ENCODE measurements at regions not wholly inside any gene's neighbourhood (a gene's known extent, or its start where the extent isn't known, plus 50 kb on each side); places are given as distances from the start of the nearest gene placed in this dataset.

- intact Hi-C loops (cut with DNase I; ENCODE audit: low total_unique reads), result no loop called here
- no peaks in the 10 kb centered on the region for H3K4me1 ChIP-seq
- no peaks in the 10 kb centered on the region for H3K36me3 ChIP-seq
- no peak overlapping the region for H3K4me3 ChIP-seq
- no peak for TF ChIP-seq CTCF (IDR thresholded peaks at IDR 0.05)
- H3K27me3 ChIP-seq, result no peaks in the 10 kb centered on the region
- no peak overlapping the region for H3K27ac ChIP-seq
- no peak for DNase-seq
- H3K9me3 ChIP-seq, result no peaks in the 10 kb centered on the region
Observed at GRCh38 chr1:58003988-58004387, 542.5 kb downstream of the OMA1 start.

GRCh38 chr1:58003059-58003458 is 543.5 kb downstream of the OMA1 start:
- H3K4me1 ChIP-seq, result no peaks in the 10 kb centered on the region
- no peak overlapping the region for H3K4me3 ChIP-seq
- H3K27ac ChIP-seq, result no peak overlapping the region
- H3K9me3 ChIP-seq, result no peaks in the 10 kb centered on the region
- TF ChIP-seq CTCF (IDR thresholded peaks at IDR 0.05), result no peak
- no peaks in the 10 kb centered on the region for H3K36me3 ChIP-seq
- intact Hi-C loops (cut with DNase I; ENCODE audit: low total_unique reads), result no loop called here
- no peak for DNase-seq
- no peaks in the 10 kb centered on the region for H3K27me3 ChIP-seq

- peaks cover 0 to 8% (median 3%) of the 10 kb centered on the region in 3 donors for H3K9me3 ChIP-seq
- no peaks in the 10 kb centered on the region for H3K4me1 ChIP-seq
- DNase-seq, result no peak
- H3K27ac ChIP-seq, result no peak overlapping the region
- no peak overlapping the region for H3K4me3 ChIP-seq
- no peaks in the 10 kb centered on the region for H3K27me3 ChIP-seq
- TF ChIP-seq CTCF (IDR thresholded peaks at IDR 0.05), result no peak
- intact Hi-C loops (cut with DNase I; ENCODE audit: low total_unique reads), result no loop called here
- H3K36me3 ChIP-seq, result no peaks in the 10 kb centered on the region
Observed at GRCh38 chr1:58000821-58001220, 545.7 kb downstream of the OMA1 start.

GRCh38 chr1:58000116-58000515 is 546.4 kb downstream of the OMA1 start:
- Histone ChIP-seq H3K27me3 (no peaks in the 10 kb centered on the region), H3K4me1 (no peaks in the 10 kb centered on the region), H3K9me3 (peaks cover 0 to 8% (median 3%) of the 10 kb centered on the region in 3 donors), H3K4me3 (no peak overlapping the region), H3K36me3 (no peaks in the 10 kb centered on the region), H3K27ac (no peak overlapping the region)
- DNase-seq, result no peak
- intact Hi-C loops (cut with DNase I; ENCODE audit: low total_unique reads), result no loop called here
- no peak for TF ChIP-seq CTCF (IDR thresholded peaks at IDR 0.05)

- no peak for TF ChIP-seq CTCF (IDR thresholded peaks at IDR 0.05)
- Histone ChIP-seq H3K27ac (no peak overlapping the region), H3K4me1 (no peaks in the 10 kb centered on the region), H3K27me3 (no peaks in the 10 kb centered on the region), H3K4me3 (no peak overlapping the region), H3K9me3 (peaks cover 0 to 8% (median 3%) of the 10 kb centered on the region in 3 donors), H3K36me3 (no peaks in the 10 kb centered on the region)
- no peak for DNase-seq
- intact Hi-C loops (cut with DNase I; ENCODE audit: low total_unique reads), result no loop called here
Observed at GRCh38 chr1:57996400-57996799, 550.1 kb downstream of the OMA1 start.

GRCh38 chr1:57991289-57991688 is 555.2 kb downstream of the OMA1 start:
- no peak for TF ChIP-seq CTCF (IDR thresholded peaks at IDR 0.05)
- no peak for DNase-seq
- intact Hi-C loops (cut with DNase I; ENCODE audit: low total_unique reads), result no loop called here

More at GRCh38 chr1:57991289-57991688, 555.2 kb downstream of the OMA1 start:
- no peaks in the 10 kb centered on the region for H3K27me3 ChIP-seq
- no peaks in the 10 kb centered on the region for H3K9me3 ChIP-seq
- no peaks in the 10 kb centered on the region for H3K4me1 ChIP-seq
- H3K36me3 ChIP-seq, result no peaks in the 10 kb centered on the region
- no peak overlapping the region for H3K27ac ChIP-seq
- H3K4me3 ChIP-seq, result no peak overlapping the region
